ENCODE measurements at regions not wholly inside any gene's neighbourhood (a gene's known extent, or its start where the extent isn't known, plus 50 kb on each side); places are given as distances from the start of the nearest gene placed in this dataset.

DNA sequence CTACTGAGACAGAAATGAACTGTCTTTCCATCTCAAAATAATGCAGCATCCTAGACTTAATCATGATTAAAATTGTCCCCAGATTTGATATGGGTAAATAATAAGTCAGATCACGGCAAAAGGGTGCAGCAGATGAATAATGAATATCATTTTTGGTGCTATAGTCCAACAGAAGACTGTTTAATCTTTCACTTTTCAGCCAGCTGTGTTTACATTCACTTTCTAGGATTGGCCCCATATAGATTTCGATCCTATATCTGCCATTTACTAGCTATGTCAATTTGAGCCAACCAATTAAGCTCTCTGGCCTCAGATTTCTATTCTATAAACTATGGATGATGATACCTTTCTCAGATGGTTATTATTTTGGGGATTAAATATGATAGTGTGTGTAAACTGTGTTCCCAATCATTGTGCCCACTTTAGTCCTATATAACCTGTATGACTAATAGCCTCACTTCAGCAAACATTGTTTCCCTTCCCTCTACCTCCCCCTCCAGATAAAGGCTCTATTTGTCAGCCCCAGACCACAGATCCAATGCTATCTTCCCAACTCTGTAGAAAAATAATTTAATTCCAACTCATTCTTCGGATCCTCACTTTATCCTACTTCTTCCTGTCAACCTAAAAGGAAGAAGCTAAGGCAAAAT is 53.6 kb upstream of the NT5E start:
- TF ChIP-seq, protein P1, sequence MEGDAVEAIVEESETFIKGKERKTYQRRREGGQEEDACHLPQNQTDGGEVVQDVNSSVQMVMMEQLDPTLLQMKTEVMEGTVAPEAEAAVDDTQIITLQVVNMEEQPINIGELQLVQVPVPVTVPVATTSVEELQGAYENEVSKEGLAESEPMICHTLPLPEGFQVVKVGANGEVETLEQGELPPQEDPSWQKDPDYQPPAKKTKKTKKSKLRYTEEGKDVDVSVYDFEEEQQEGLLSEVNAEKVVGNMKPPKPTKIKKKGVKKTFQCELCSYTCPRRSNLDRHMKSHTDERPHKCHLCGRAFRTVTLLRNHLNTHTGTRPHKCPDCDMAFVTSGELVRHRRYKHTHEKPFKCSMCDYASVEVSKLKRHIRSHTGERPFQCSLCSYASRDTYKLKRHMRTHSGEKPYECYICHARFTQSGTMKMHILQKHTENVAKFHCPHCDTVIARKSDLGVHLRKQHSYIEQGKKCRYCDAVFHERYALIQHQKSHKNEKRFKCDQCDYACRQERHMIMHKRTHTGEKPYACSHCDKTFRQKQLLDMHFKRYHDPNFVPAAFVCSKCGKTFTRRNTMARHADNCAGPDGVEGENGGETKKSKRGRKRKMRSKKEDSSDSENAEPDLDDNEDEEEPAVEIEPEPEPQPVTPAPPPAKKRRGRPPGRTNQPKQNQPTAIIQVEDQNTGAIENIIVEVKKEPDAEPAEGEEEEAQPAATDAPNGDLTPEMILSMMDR (IDR thresholded peaks at IDR 0.05; ENCODE audit: insufficient read depth, low read length, missing control alignments): no peak
- DNase-seq (ENCODE audit: low read depth, low spot score): no peak
- ChIA-PET CTCF (interaction anchor here (2.0 kb wide), 1 partner anchor 34 kb away, joined by 4 read pairs; no protein-coding TSS in a partner anchor), POLR2A (no interaction called here)
- no peak overlapping the region for H3K4me3 ChIP-seq (ENCODE audit: low read depth, low read length)

DNA sequence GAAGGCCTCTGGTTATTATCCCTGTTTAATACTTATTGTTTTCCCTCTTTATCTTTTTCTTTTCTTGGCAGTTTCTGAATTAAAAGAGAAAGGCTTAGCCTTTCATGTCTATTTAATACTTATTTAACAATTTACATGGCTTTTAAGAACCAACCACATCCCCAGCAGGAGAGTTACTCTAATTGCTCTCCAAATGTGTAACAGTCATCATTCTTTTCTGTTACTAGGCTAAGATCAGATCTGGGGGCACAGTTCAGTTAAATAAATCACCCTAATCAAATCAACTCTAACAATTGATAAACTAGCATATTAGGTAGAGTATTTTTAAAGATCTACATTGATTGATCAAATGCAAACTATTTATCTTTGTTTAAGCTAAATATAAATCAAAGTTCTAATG is 54.1 kb upstream of the NT5E start:
- TF ChIP-seq, protein P1 (IDR thresholded peaks at IDR 0.05; ENCODE audit: insufficient read depth, low read length, missing control alignments): no peak
- no peak for DNase-seq (ENCODE audit: low read depth, low spot score)
- H3K4me3 ChIP-seq (ENCODE audit: low read depth, low read length): no peak overlapping the region
- POLR2A ChIA-PET: no interaction called here
- CTCF ChIA-PET: interaction anchor here (0.7 to 2.0 kb wide), 3 partner anchors 19 to 87 kb away, joined by 3 to 4 read pairs (median 3); no protein-coding TSS in a partner anchor

DNA sequence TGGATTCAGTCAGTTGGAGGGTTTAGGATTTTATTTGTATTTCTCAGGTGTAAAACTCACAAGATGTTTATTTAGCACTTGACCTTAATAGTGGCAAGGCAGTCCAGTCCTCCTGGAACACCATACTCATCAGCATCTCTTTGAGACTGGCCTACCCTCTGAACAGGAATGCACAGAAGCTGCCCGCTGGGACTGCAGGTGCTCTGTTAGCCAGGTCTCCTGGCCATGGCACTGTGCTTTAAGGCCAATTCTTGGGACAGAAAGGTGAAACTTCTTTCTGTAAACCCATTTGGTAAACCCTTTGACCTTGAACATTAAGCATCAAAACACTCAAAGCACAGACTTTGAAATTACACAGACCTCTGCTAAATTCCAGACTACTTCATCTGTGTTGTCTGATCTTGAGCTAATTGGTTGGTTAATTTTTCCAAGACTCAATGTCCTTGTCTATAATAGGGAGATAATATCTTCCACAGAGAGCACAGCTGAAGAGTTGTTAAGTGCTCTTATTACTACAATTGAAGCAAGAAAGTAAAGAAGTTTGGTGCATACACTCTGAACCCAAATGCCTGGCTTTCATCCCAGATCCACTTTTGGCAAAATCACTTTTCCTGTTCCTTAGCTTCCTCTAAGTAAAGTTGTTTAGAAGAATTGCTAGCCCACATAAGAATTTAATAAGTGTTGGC is 54.9 kb upstream of the NT5E start:
- DNase-seq (ENCODE audit: low read depth, low spot score): no peak
- TF ChIP-seq, protein P1 (IDR thresholded peaks at IDR 0.05; ENCODE audit: insufficient read depth, low read length, missing control alignments): no peak
- H3K4me3 ChIP-seq (ENCODE audit: low read depth, low read length): no peak overlapping the region
- CTCF ChIA-PET: interaction anchor here (0.7 to 2.0 kb wide), 3 partner anchors 19 to 88 kb away, joined by 3 to 4 read pairs (median 3); no protein-coding TSS in a partner anchor
- POLR2A ChIA-PET: no interaction called here

DNA sequence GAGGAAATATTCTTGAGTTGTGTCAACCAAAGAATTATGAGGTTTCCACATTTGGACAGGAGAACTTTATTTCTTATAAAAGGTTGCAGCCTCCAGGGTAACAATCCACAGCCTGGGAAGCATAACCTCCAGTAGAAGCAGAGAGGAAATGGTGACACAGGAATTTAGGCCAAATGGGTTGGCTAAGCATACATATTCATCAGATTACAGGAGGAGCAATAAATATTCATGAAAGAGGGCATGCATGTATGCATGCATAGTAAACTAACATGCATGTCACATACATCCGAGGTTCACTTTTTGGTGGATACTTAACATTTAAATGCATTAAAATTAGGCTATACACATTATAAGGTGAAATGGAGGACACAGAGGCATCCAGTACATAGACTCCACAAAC is 55.7 kb upstream of the NT5E start:
- no peak overlapping the region for H3K4me3 ChIP-seq (ENCODE audit: low read depth, low read length)
- no peak for DNase-seq (ENCODE audit: low read depth, low spot score)
- TF ChIP-seq, protein P1 (IDR thresholded peaks at IDR 0.05; ENCODE audit: insufficient read depth, low read length, missing control alignments): no peak
- ChIA-PET CTCF (no interaction called here), POLR2A (no interaction called here)

DNA sequence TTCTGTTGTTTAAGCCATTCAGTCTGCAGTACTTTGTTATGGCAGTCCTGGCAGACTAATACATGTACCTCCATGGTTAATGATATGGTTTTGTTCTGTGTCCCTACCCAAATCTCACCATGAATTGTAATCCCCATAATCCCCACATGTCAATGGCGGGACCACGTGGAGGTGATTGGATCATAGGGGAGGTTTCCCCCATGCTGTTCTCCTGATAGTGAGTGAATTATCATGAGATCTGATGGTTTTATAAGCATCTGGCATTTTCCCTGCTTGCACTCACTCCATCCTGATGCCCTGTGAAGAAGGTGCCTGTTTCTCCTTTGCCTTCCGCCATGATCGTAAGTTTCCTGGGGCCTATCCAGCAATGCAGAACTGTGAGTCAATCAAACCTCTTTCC is 57.5 kb upstream of the NT5E start:
- CTCF ChIA-PET: no interaction called here
- POLR2A ChIA-PET: no interaction called here
- DNase-seq (ENCODE audit: low read depth, low spot score): no peak
- TF ChIP-seq, protein P1 (IDR thresholded peaks at IDR 0.05; ENCODE audit: insufficient read depth, low read length, missing control alignments): no peak
- H3K4me3 ChIP-seq (ENCODE audit: low read depth, low read length): no peak overlapping the region

DNA sequence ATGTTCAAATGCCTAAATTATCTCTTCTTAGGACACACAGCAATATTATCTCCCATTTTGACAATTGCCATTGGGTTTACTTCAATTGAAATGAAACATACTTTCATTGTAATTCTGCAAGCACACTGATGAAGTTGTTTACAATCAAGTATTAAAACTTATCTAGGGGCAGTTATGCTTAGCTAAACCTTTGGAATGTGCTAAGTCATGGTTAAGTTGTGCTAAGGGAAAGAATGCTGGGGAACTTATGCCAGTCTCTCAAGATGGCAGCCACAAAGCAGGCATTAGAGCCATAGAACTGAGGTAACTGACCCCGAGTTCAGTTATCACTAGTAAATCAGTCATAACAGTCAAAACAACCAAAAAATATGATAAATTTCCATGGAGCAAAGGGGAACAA is 59.1 kb upstream of the NT5E start:
- POLR2A ChIA-PET: no interaction called here
- CTCF ChIA-PET: interaction anchor here (1.1 kb wide), 1 partner anchor 42 kb away, joined by 3 read pairs; no protein-coding TSS in a partner anchor
- TF ChIP-seq, protein P1 (IDR thresholded peaks at IDR 0.05; ENCODE audit: insufficient read depth, low read length, missing control alignments): no peak
- DNase-seq (ENCODE audit: low read depth, low spot score): no peak
- no peak overlapping the region for H3K4me3 ChIP-seq (ENCODE audit: low read depth, low read length)

Data from AG04449 (cell line).